GM12865 (cell line): ENCODE measurements at regions not wholly inside any gene's neighbourhood (a gene's known extent, or its start where the extent isn't known, plus 50 kb on each side); places are given as distances from the start of the nearest gene placed in this dataset.

Source experiments
- DNase-seq: peaks from one replicate; pipeline ENCODE4 v3.0.0; 2010; ENCODE audit warnings: low read depth
- H3K4me3 ChIP-seq: 2 replicates; pipeline ENCODE4 v1.5.1; 2011; ENCODE audit warnings: mild to moderate bottlenecking, low read depth, low read length, control low read depth
- TF ChIP-seq, protein P1 (sequence below): IDR thresholded peaks from 2 replicates; pipeline ENCODE4 v1.5.1; 2011; ENCODE audit warnings: low read length, control low read depth, low read depth, inconsistent platforms; ENCODE audit not compliant: insufficient read depth; ENCODE audit errors: missing control alignments

DNA sequence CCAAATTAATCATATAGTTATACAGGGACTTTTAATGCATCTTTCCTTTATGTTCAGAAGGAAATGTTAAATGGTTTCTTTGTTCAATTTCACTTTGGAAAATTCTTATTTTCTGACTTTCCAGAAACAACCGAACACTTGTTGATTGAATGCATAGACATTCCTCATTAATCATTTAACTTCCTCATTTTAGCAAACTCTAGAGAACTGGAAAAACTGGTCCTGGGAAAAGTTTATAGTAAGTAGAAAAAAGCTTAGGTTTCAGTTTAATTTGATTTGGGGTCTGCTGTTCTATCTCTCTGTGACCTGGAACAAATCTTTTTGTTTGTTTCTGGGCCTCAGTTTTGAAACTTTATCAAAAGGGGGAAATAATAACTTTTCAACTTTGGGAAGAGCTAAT is 320.4 kb downstream of the CMPK2 start:
- no peak overlapping the region for H3K4me3 ChIP-seq
- DNase-seq: no peak
- TF ChIP-seq, protein P1, sequence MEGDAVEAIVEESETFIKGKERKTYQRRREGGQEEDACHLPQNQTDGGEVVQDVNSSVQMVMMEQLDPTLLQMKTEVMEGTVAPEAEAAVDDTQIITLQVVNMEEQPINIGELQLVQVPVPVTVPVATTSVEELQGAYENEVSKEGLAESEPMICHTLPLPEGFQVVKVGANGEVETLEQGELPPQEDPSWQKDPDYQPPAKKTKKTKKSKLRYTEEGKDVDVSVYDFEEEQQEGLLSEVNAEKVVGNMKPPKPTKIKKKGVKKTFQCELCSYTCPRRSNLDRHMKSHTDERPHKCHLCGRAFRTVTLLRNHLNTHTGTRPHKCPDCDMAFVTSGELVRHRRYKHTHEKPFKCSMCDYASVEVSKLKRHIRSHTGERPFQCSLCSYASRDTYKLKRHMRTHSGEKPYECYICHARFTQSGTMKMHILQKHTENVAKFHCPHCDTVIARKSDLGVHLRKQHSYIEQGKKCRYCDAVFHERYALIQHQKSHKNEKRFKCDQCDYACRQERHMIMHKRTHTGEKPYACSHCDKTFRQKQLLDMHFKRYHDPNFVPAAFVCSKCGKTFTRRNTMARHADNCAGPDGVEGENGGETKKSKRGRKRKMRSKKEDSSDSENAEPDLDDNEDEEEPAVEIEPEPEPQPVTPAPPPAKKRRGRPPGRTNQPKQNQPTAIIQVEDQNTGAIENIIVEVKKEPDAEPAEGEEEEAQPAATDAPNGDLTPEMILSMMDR: no peak

DNA sequence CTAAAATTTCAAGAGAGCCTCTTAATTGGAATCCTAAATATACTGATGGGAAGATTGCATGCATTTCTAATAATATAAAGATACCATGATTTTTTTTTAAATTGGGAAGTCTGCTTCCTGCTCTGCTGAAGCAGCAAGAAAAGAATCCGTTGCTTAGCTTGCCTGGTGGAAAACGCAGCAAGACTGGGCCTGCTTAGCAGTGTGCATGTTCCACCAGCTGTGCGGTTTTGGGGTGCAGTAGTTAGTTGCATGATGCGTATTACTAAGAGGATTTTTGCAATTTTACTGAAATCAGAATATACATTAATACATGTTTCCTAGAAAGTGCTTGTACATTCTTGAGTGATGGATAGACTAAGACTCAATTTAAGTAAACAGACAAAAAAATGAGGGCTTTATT is 319.9 kb downstream of the CMPK2 start:
- no peak overlapping the region for H3K4me3 ChIP-seq
- TF ChIP-seq, protein P1: no peak
- DNase-seq: no peak

DNA sequence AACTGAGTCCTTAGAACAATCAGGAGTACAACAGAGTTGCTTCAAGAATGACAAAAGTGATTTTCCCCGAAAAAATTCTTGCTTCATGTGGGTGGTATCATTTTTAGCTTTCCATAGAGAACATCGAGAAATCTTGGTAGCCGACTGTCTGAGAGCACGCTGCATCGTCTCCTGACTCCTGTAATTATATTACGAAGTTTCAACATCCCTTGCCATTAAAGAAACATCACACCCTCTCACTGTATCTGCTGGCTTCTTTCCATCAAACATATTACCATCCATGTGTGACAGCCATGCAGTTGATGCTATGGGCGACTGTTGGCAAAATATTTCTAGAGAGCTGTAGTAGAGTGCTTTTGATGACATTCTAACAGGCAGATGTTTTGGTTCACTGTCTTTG is 311.2 kb downstream of the CMPK2 start:
- TF ChIP-seq, protein P1: no peak
- no peak for DNase-seq
- H3K4me3 ChIP-seq: no peak overlapping the region

DNA sequence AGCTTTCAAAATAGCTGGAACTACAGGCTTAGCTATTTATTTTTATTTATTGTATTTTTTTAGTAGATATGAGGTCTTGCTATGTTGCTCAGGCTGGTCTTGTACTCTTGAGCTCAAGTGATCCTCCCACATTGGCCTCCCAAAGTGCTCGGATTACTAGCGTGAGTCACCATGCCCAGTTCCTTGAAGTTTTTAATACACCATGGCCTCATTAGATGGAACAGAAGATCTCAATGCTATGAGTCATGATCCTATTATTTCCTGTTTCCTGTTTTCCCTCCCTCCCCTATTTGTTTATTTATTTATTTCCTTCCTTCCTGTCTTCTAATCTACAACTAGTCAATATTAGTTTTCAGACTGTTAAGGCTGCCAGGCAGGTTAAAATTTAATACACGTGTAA is 309.0 kb downstream of the CMPK2 start:
- TF ChIP-seq, protein P1: no peak
- H3K4me3 ChIP-seq: no peak overlapping the region
- no peak for DNase-seq

DNA sequence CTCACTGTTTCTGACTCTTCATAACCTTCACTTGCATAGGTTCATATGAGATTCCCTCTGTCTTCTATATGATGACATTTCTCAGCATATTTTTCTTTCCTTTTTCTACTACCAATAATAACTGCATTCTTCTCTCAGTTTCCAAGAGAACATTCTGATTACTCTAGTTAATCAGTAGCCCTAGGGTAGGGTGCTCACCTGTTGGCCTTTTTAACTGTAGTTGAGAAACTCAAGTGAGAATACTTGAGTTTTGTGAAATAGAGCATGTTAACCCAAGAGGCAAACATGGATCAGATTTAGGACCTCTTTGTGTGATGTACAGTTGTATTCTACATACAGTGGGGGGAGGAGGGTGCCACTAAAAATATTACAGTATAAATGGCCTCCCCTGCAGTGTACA is 308.0 kb downstream of the CMPK2 start:
- H3K4me3 ChIP-seq: no peak overlapping the region
- TF ChIP-seq, protein P1: no peak
- no peak for DNase-seq

DNA sequence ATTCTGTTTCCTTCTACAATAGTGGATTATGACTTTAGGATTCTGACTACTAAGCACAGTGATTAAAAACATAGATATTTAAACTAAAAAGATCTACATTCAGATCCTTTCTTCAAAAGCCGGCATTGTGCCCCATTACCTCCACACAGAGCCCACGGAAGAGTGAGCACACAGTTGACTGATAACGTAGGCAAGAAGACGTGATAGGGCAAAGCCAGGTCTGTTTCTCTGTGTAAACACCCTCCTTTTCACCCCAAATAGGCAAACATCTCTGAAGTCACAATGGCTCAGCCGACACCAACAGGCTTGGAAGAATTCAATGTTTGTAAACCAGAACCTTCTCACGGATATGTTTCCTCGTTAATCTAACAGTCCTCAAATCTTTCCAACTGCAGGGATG is 302.9 kb downstream of the CMPK2 start:
- no peak overlapping the region for H3K4me3 ChIP-seq
- no peak for DNase-seq
- TF ChIP-seq, protein P1: no peak

DNA sequence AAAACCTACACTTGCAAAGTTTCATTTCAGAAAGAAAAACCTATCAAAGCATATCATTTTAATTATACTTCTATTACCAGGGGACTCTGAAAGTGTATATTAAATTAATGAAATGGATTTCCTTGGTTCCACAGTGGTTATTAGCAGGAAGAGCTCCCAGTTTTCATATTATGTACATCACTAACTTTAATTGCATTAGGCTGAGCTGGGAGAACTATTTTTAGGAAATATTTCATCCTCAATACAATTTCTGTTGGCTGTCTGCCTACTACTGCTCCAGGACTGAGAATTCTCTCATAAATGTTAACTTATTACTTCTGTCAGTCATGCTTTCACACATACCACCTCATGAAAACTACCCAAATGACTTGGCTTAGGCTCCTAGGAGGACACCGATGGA is 301.4 kb downstream of the CMPK2 start:
- TF ChIP-seq, protein P1: no peak
- no peak overlapping the region for H3K4me3 ChIP-seq
- no peak for DNase-seq
